HEK293 (cell line): ENCODE measurements at regions not wholly inside any gene's neighbourhood (a gene's known extent, or its start where the extent isn't known, plus 50 kb on each side); places are given as distances from the start of the nearest gene placed in this dataset.

Experiments
- CTCF ChIA-PET: fragments of 350-600 bp; formaldehyde crosslinking; extraction: SDS; loops from one replicate; lab custom pipeline; 2021; ENCODE audit warnings: antibody characterized with exemption; lab: Yijun Ruan, JAX
- POLR2A ChIA-PET: fragments of 300-600 bp; formaldehyde crosslinking; extraction: SDS; loops from one replicate; lab custom pipeline; 2020; ENCODE audit warnings: antibody characterized with exemption, inconsistent platforms; lab: Yijun Ruan, JAX
- H3K27ac ChIP-seq: fragments of 200-500 bp; sonication (Bioruptor generic); 2 replicates; pipeline ENCODE4 v1.5.1; 2014; ENCODE audit warnings: low read depth, low read length, control low read depth, inconsistent platforms; ENCODE audit errors: extremely low read depth
- H3K36me3 ChIP-seq, 2 experiments: fragments of 200-500 bp in 1 of 2; sonication (Bioruptor generic) in 1 of 2; 1 replicate in 1 of 2; 2 replicates in 1 of 2; pipeline ENCODE4 v1.5.1; 2014 to 2017; ENCODE audit warnings: inconsistent platforms in 2 of 2, low read length in 2 of 2; ENCODE audit not compliant: control insufficient read depth in 2 of 2, insufficient read depth in 1 of 2
- H3K4me1 ChIP-seq: fragments of 200-500 bp; sonication (Bioruptor generic); 2 replicates; pipeline ENCODE4 v1.5.1; 2014; ENCODE audit warnings: mild to moderate bottlenecking, low read length, inconsistent platforms; ENCODE audit not compliant: control insufficient read depth, insufficient read depth
- H3K4me3 ChIP-seq: 2 replicates; pipeline ENCODE4 v1.5.1; 2011; ENCODE audit warnings: low read depth, mild to moderate bottlenecking, control low read depth, low read length, moderate library complexity
- H3K9me3 ChIP-seq: fragments of 200-500 bp; sonication (Bioruptor generic); 2 replicates; pipeline ENCODE4 v1.5.1; 2014; ENCODE audit warnings: low read depth, low read length, inconsistent platforms; ENCODE audit not compliant: control insufficient read depth, insufficient read depth
- GFI1B ChIP-seq: fragments of 450-650 bp; formaldehyde crosslinking; IDR thresholded peaks from 2 replicates; pipeline ENCODE4 v1.5.1; 2016; ENCODE audit warnings: missing biosample characterization, missing genetic modification characterization
- PRDM2 ChIP-seq: fragments of 450-650 bp; formaldehyde crosslinking; IDR thresholded peaks from 2 replicates; pipeline ENCODE4 v1.5.1; 2016; ENCODE audit warnings: missing biosample characterization, missing genetic modification characterization, borderline replicate concordance
- RBAK ChIP-seq: fragments of 450-650 bp; formaldehyde crosslinking; IDR thresholded peaks from 2 replicates; pipeline ENCODE4 v1.5.1; 2016; ENCODE audit warnings: missing biosample characterization, missing genetic modification characterization
- SETDB1 ChIP-seq: IDR thresholded peaks from one replicate; pipeline ENCODE4 v1.6.1; 2017; ENCODE audit warnings: mild to moderate bottlenecking, low read length, moderate library complexity, mixed read lengths; ENCODE audit not compliant: insufficient read length
- TCF7L2 ChIP-seq: IDR thresholded peaks from 2 replicates; pipeline ENCODE4 v1.6.1; 2011; ENCODE audit warnings: low read depth, mild to moderate bottlenecking, inconsistent platforms, low read length, moderate library complexity, borderline replicate concordance
- ZBTB48 ChIP-seq: fragments of 450-650 bp; formaldehyde crosslinking; IDR thresholded peaks from 2 replicates; pipeline ENCODE4 v1.5.1; 2016; ENCODE audit warnings: missing biosample characterization, missing genetic modification characterization
- ZBTB7A ChIP-seq: fragments of 450-650 bp; formaldehyde crosslinking; IDR thresholded peaks from 2 replicates; pipeline ENCODE4 v1.5.1; 2016; ENCODE audit warnings: low read depth, missing biosample characterization, missing genetic modification characterization
- ZNF114 ChIP-seq: fragments of 450-650 bp; formaldehyde crosslinking; IDR thresholded peaks from 2 replicates; pipeline ENCODE4 v1.5.0; 2017; ENCODE audit warnings: missing biosample characterization, missing genetic modification characterization
- ZNF155 ChIP-seq: fragments of 450-650 bp; formaldehyde crosslinking; IDR thresholded peaks from 2 replicates; pipeline ENCODE4 v1.5.1; 2016; ENCODE audit warnings: missing biosample characterization, missing genetic modification characterization
- ZNF184 ChIP-seq: fragments of 450-650 bp; IDR thresholded peaks from 2 replicates; pipeline ENCODE4 v1.5.1; 2018; ENCODE audit warnings: missing biosample characterization, mild to moderate bottlenecking, missing genetic modification characterization
- ZNF26 ChIP-seq: fragments of 450-650 bp; formaldehyde crosslinking; IDR thresholded peaks from 2 replicates; pipeline ENCODE4 v1.5.1; 2016; ENCODE audit warnings: missing biosample characterization, missing genetic modification characterization
- ZNF292 ChIP-seq: fragments of 450-650 bp; formaldehyde crosslinking; IDR thresholded peaks from 2 replicates; pipeline ENCODE4 v1.5.1; 2016; ENCODE audit warnings: low read depth, missing biosample characterization, missing genetic modification characterization, borderline replicate concordance
- ZNF571 ChIP-seq: fragments of 450-650 bp; formaldehyde crosslinking; IDR thresholded peaks from 2 replicates; pipeline ENCODE4 v1.5.0; 2017; ENCODE audit warnings: missing biosample characterization, missing genetic modification characterization
- ZNF610 ChIP-seq: fragments of 450-650 bp; formaldehyde crosslinking; IDR thresholded peaks from 2 replicates; pipeline ENCODE4 v1.5.1; 2016; ENCODE audit warnings: missing biosample characterization, missing genetic modification characterization, borderline replicate concordance
- ZNF843 ChIP-seq: fragments of 450-650 bp; formaldehyde crosslinking; IDR thresholded peaks from 2 replicates; pipeline ENCODE4 v1.5.1; 2016; ENCODE audit warnings: missing biosample characterization, missing genetic modification characterization

GRCh38 chr3:713006-713621 lies 379.7 kb upstream of the CNTN6 start:
- Histone ChIP-seq H3K4me1 (no peaks in the 10 kb centered on the region), H3K9me3 (no peaks in the 10 kb centered on the region), H3K4me3 (no peak overlapping the region), H3K27ac (no peak overlapping the region), H3K36me3 (no peaks in the 10 kb centered on the region)
- ChIA-PET CTCF (interaction anchor here (0.5 kb wide), 1 partner anchor 1601 kb away, joined by 5 read pairs; no protein-coding TSS in a partner anchor), POLR2A (no interaction called here)
- TF ChIP-seq ZNF184 (tag by site-specific recombination): no peak
- TF ChIP-seq PRDM2 (tag by site-specific recombination): no peak
- no peak for TF ChIP-seq ZBTB48 (tag by site-specific recombination)
- TF ChIP-seq ZNF843 (tag by site-specific recombination): no peak
- no peak for TF ChIP-seq RBAK

- H3K36me3 ChIP-seq: no peaks in the 10 kb centered on the region
- TF ChIP-seq SETDB1: no peak
- no peak for TF ChIP-seq TCF7L2
- no peak for TF ChIP-seq ZNF571
- TF ChIP-seq ZNF26 (tag by site-specific recombination): no peak
- TF ChIP-seq GFI1B: no peak
- TF ChIP-seq ZNF155 (tag by site-specific recombination): no peak
- no peak for TF ChIP-seq ZNF114 (tag by site-specific recombination)
- no peak for TF ChIP-seq ZNF292 (tag by site-specific recombination)
- TF ChIP-seq ZBTB7A (tag by site-specific recombination): no peak
- no peak for TF ChIP-seq ZNF610
- ChIA-PET CTCF (no interaction called here), POLR2A (no interaction called here)
- H3K4me3 ChIP-seq: no peak overlapping the region
- H3K27ac ChIP-seq: no peak overlapping the region
- H3K4me1 ChIP-seq: no peaks in the 10 kb centered on the region
- H3K9me3 ChIP-seq: no peaks in the 10 kb centered on the region
Observed at GRCh38 chr3:713947-714620, 378.7 kb upstream of the CNTN6 start.
